GM12873 (cell line): ENCODE measurements at regions not wholly inside any gene's neighbourhood (a gene's known extent, or its start where the extent isn't known, plus 50 kb on each side); places are given as distances from the start of the nearest gene placed in this dataset.

ENCODE experiments used
- TF ChIP-seq, protein P1 (sequence below): IDR thresholded peaks from 2 replicates; pipeline ENCODE4 v1.5.1; 2012; ENCODE audit warnings: low read depth, mild to moderate bottlenecking, moderate library complexity, low read length, control low read depth; ENCODE audit not compliant: insufficient read depth; ENCODE audit errors: missing control alignments

DNA sequence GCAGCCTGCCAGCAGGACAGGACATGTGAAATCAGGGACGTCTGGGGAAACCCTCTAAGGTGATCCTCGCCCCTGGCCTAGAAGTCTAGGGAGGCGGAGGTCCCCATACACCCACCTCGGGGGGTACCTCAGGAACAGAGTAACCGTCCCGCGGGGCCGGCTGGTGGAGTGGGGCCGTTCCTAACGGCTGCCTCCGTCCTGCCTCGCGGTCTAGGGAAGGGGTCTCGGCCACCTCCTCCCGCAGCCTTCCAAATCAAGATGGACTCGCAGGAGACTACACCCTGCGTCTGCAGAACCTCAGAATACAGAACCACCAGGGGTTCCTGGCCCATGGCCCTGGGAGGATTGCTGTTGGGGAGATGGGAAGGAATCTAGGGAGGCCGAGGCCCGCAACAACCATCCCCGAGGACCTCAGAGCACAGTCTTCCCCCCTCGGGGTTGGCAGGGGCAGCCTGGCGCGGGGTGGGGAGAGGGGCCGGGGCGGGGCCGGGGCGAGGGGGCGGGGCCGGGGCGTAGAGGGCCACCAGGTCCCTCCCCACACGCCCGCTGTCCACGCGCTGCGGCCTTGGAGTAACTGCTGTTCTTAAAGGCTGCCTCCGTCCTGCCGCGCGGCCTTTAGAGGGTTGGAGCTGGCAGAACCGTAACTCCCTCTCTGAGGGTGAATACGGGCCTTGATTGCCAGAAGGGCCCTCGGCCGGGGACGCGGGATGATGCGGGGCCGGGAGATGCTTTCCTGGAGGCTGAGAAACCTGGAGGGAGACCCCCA is 89.0 kb upstream of the MLN start:
- TF ChIP-seq, protein P1, sequence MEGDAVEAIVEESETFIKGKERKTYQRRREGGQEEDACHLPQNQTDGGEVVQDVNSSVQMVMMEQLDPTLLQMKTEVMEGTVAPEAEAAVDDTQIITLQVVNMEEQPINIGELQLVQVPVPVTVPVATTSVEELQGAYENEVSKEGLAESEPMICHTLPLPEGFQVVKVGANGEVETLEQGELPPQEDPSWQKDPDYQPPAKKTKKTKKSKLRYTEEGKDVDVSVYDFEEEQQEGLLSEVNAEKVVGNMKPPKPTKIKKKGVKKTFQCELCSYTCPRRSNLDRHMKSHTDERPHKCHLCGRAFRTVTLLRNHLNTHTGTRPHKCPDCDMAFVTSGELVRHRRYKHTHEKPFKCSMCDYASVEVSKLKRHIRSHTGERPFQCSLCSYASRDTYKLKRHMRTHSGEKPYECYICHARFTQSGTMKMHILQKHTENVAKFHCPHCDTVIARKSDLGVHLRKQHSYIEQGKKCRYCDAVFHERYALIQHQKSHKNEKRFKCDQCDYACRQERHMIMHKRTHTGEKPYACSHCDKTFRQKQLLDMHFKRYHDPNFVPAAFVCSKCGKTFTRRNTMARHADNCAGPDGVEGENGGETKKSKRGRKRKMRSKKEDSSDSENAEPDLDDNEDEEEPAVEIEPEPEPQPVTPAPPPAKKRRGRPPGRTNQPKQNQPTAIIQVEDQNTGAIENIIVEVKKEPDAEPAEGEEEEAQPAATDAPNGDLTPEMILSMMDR = no peak

DNA sequence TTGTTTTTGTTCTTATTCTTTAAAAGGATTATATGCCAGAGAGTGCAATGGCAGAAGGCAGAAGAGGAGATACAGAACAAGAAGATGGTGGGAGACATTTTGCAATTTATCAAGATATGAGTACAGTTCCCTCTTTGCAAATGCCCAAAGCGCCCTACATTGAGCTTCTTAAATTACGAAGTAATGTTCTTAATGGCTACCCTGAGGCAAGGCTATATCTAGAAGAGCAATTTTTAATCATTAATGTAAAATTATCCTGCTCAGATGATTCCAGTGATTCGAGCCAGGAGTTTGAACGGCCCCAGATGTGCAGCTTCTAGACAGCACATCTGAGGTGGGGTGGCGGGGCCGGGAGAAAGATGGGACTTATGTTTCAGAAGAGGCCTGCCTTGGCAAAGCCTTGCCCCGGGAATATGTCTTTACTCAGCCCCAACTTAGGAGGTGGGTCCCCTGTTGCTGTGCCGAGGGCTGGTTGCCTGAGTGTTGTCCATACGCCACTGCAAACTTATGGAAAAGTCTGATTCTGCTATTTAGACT is 84.9 kb upstream of the MLN start:
- TF ChIP-seq, protein P1 = no peak

DNA sequence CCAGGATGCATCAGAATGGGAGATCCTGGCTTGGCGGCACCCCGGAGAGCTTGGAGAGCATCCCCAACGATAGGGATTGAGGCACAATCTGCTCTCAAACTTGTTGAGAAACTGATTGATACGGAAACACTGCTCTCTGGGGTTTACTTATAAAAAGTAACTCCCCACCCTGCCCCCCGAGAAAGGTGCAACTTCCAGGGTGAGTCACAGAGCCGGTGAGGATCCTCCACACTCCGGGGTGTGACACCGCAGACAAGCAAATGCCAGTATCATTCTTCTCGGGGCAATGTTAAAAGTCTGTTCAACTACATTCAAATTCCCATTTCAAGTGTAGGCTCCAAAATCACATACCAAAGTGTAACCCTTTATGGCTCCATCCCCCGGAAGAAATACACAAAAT is 84.4 kb upstream of the MLN start:
- TF ChIP-seq, protein P1 = no peak

DNA sequence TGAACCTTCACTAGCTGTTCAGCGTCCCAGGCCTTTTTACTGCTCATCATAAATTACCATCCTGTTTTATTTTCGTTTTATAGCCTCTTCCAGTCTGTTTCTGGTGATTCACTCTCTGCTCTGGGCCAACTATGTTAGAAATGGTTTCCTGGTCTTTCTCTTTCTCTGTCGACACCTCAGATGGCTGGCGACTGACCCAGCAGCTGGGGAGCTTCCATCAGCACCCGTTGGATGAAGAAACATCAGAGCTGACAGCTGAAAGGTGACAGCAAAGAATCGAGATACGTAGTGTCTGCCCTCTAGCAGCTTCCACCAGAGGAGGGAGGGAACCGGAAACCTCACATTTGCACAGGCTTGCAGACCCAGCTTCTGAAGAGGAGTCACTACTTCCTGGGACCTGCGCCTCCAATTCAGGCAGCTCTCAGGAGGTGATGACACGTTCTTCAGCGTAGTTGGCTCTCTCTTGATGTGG is 82.9 kb upstream of the MLN start:
- TF ChIP-seq, protein P1 = no peak

DNA sequence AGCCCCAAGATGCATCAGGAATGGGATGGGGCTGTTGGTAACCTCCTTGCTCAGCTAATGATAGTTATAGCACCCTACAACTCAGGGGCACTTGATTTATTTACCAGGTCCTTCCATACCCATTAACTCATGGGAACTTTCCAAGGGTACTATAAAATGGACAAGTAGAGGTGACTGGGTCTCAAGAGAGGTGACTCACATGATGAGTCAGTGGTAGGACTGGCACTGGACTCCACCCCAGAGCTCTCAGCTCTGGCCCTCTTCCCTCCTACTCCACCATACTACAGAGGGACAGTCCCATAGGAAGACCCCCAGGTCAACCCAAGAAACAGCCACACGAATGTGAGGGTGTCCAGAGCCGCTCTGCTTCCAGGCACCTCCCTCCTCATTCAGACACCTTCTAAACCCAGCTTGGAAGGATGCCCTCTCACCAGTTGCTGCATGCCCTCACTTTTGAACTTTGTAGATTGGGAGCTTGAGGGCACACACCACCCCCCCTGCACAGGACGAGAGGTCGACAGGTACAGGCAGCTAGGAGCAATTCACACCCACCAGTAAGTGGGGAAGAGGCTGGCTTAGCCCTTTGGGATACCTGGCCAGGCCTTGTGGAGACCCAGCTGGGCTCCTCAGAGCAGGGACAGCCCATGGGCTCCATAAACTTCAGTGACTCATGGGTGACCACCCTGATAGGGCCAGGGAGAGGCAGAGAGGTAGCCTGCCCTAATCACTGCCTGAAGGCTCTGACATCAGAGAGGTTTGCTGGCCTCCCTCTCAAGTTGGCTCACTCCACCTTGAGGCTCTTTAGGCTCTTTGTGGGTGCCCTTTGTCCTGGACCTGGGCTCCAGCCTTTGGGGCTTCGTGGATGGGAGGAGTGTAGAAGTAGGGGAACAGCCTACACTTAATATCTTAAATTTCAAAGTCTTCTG is 81.6 kb upstream of the MLN start:
- TF ChIP-seq, protein P1 = no peak

DNA sequence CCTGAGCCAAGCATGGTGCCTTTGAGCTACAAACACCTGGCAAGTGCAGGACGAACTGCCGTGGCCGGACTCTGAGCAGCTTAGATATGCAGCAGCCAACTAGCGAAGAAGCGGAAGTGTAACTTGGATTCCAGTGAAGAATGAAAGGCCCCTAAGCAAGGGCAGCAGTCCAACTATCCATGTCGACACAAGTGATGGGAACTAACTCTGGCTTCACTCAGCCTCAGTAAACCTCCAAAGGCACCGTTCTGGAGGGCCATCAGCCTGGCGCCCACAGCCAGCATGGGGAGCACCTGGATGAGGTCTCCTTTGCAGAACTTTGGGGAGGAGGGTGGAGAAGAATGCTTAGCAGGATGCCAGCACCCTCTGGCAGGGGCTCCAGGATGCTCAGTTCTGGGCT is 78.4 kb upstream of the MLN start:
- TF ChIP-seq, protein P1 = no peak

DNA sequence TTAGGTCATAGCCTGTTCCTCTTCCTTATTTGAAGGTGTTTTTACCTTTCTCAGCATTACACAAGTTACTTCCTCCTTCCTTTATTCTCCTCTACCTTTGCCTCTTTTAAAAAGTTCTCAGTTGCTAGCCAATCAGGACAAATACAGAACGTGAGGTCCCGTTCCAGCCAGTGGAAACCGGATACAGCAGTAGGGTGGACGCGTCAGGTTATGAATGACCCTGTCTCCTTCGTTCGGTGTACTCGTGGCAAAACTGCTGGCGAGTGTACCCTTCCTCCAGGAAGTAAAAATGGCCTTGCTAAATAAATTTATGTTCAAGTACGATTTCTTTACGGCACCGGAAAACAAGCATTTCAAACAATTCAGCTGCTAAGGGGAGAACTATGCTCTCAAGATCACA is 77.0 kb upstream of the MLN start:
- TF ChIP-seq, protein P1 = no peak
